Memory B cell (primary cell): ENCODE measurements at regions not wholly inside any gene's neighbourhood (a gene's known extent, or its start where the extent isn't known, plus 50 kb on each side); places are given as distances from the start of the nearest gene placed in this dataset.

Experiments used
- ATAC-seq: fragments of 150-1000 bp; cut with Tn5 transposase; 2 replicates; pipeline ENCODE4 v1.10.0; 2021; ENCODE audit warnings: low read depth, mild to moderate bottlenecking, moderate library complexity
- DNase-seq, 2 donors: peaks; one replicate each; pipeline ENCODE4 v3.0.0; 2022; ENCODE audit warnings: low spot score in 2 of 2
- H3K27ac Mint-ChIP-seq: one replicate; pipeline ENCODE4 v1.8.0; 2022; ENCODE audit warnings: mild to moderate bottlenecking, moderate library complexity, mixed read lengths
- H3K27me3 Mint-ChIP-seq: one replicate; pipeline ENCODE4 v1.8.0; 2022; ENCODE audit warnings: mixed read lengths
- H3K36me3 Mint-ChIP-seq: one replicate; pipeline ENCODE4 v1.8.0; 2022; ENCODE audit warnings: mild to moderate bottlenecking, mixed read lengths
- H3K4me1 Mint-ChIP-seq: one replicate; pipeline ENCODE4 v1.8.0; 2022; ENCODE audit warnings: mixed read lengths
- H3K4me3 Mint-ChIP-seq: one replicate; pipeline ENCODE4 v1.8.0; 2022; ENCODE audit warnings: mild to moderate bottlenecking, moderate library complexity, mixed read lengths
- H3K9me3 Mint-ChIP-seq: one replicate; pipeline ENCODE4 v1.8.0; 2022; ENCODE audit warnings: mixed read lengths

DNA sequence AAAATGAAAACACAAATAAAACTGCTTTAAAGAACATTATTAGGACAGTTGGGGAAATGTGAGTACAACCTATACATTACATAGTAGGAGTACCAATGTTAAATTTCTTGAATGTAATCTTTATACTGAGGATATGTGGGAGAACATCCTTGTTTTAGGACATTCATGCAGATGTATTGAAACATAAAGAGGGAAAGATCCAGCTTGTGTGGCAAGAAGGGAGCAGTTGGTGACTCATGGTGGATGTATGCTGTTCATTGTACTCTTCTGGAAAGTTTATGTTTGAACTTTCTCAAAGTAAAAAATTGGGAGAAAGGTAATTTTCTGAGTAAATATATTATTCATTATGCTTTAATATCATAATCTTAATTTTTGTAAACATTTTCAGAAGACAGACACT, 132.1 kb upstream of the DLGAP1 start:
- Mint-ChIP-seq H3K9me3 (peaks cover 4% of the 10 kb centered on the region), H3K4me1 (no peaks in the 10 kb centered on the region), H3K27ac (no peak overlapping the region), H3K27me3 (no peaks in the 10 kb centered on the region), H3K4me3 (no peak overlapping the region), H3K36me3 (no peaks in the 10 kb centered on the region)
- ATAC-seq (no peak), DNase-seq (no peak)

DNA sequence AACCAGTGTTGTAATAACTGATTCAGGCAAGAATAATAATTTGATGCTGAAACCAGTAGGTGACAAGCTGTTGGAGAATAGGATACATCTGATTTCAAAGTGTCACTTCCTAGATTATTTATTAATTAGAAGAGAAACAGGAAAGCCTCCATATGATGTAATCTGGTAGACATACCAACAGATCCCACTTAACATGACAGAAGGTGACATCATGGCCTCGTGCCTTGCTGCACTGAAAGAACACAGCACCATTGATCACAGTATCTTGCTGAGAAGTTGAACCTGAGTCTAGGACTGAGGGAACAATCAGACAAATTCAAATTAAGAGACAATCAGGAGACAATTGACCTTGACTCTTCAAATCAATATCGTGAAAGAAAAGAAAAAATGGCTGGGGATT, 131.6 kb upstream of the DLGAP1 start:
- DNase-seq (no peak), ATAC-seq (no peak)
- peaks cover 4% of the 10 kb centered on the region for H3K9me3 Mint-ChIP-seq
- no peak overlapping the region for H3K4me3 Mint-ChIP-seq
- no peaks in the 10 kb centered on the region for H3K27me3 Mint-ChIP-seq
- no peaks in the 10 kb centered on the region for H3K4me1 Mint-ChIP-seq
- no peaks in the 10 kb centered on the region for H3K36me3 Mint-ChIP-seq
- H3K27ac Mint-ChIP-seq = no peak overlapping the region

DNA sequence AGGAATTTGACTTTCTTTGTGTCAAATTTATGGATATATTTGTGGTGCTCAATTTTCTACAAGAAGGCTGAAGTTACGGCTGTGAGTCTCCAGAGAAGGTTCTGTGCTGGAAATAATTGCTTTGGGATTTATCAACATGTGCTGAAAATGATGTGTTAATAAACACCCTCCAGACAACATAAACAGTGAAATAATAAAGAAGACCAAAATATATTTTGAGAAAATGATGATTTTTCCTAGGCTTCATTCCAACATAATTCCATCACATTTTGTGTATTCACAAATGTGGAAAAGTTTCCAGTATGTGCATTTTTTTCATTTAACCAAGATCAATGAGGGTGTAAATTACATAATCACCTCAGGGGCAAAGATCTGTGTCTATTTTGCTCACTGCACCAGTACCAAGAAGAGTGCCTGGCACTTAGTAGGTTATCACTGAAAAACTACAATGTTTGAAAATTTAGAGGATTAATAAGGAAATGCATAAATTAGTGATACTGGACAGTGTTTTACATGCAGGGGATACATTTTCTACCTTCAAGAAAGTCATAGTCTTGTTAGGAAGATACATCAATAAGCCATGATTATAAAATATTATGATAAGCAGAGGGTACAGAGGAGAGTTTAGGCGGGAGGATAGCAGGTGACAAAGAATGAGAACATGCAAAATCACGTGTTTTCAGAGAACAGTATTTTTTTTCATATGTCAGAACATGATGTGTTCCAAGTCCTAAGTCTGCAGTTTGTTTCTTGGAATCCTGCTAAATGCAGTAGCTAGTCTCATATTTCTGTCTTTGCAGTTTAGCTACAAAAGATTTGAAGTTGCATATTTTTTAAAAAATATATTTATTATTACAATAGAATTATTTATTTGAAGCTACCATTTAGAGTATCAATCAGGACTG, 127.6 kb upstream of the DLGAP1 start:
- DNase-seq (no peak), ATAC-seq (no peak)
- H3K27me3 Mint-ChIP-seq = no peaks in the 10 kb centered on the region
- H3K36me3 Mint-ChIP-seq = no peaks in the 10 kb centered on the region
- no peak overlapping the region for H3K4me3 Mint-ChIP-seq
- no peak overlapping the region for H3K27ac Mint-ChIP-seq
- no peaks in the 10 kb centered on the region for H3K4me1 Mint-ChIP-seq
- peaks cover 5% of the 10 kb centered on the region for H3K9me3 Mint-ChIP-seq

DNA sequence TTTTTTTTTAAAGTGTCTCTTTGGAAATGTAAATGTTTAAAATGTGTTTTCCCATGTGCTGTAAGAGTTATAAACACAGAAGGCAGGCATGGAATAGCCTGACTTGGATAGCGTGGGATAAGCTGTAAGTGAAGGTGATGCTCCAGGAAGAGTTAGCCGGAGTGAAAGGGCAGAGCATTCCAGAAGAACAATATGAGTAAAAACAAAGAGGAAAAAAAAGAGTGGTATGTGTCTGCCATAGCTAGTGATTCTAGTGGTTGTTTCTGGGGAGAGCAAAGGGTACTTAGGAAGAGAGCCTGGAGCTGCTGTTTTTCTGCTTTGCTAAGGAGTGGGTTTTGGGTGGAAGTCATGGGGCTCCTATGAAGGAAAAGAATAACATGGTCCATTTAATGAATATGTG, 126.9 kb upstream of the DLGAP1 start:
- Mint-ChIP-seq H3K36me3 (no peaks in the 10 kb centered on the region), H3K4me1 (no peaks in the 10 kb centered on the region), H3K9me3 (peaks cover 9% of the 10 kb centered on the region), H3K27ac (no peak overlapping the region), H3K4me3 (no peak overlapping the region), H3K27me3 (no peaks in the 10 kb centered on the region)
- ATAC-seq = no peak
- DNase-seq = no peak

DNA sequence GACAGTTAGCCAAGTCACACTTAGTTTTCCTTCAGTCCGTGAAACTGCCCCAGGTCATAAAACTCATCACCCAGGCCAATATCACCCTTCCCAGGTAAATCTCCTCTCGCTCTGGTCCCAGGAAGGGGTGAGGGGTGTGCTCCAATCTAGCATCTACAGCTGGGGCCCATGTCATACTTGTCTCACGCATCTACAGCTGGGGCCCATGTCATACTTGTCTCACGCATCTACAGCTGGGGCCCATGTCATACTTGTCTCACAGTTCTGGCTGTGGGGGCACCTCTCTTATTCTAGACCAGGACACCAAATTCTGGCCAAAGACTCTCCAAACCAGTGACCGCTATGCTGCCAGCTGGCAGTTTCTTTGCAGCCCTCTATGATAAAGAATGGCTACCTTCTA, 123.3 kb upstream of the DLGAP1 start:
- DNase-seq (no peak), ATAC-seq (no peak)
- H3K27me3 Mint-ChIP-seq = no peaks in the 10 kb centered on the region
- no peak overlapping the region for H3K4me3 Mint-ChIP-seq
- H3K27ac Mint-ChIP-seq = no peak overlapping the region
- H3K9me3 Mint-ChIP-seq = peaks cover 19% of the 10 kb centered on the region
- H3K36me3 Mint-ChIP-seq = no peaks in the 10 kb centered on the region
- H3K4me1 Mint-ChIP-seq = no peaks in the 10 kb centered on the region

DNA sequence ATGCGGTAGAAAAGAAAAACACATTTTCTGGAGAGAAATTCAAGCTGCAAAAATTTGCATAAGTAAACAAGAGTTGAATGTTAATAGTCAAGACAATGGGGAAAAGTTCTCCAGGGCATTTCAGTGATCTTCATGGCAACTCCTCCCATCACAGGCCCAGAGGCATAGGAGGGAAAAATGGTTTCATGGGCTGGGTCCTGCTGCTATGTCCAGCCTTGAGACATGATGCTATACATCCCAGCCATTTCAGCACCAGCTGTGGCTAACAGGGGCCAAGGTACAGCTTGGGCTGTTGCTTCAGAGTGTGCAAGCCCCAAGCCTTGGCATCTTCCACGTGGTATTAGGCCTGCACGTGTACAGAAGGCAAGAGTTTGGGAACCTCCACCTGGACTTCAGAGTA, 118.6 kb upstream of the DLGAP1 start:
- no peak overlapping the region for H3K27ac Mint-ChIP-seq
- no peaks in the 10 kb centered on the region for H3K27me3 Mint-ChIP-seq
- H3K9me3 Mint-ChIP-seq = peaks cover 19% of the 10 kb centered on the region
- DNase-seq (no peak), ATAC-seq (no peak)
- H3K4me3 Mint-ChIP-seq = no peak overlapping the region
- no peaks in the 10 kb centered on the region for H3K4me1 Mint-ChIP-seq
- H3K36me3 Mint-ChIP-seq = no peaks in the 10 kb centered on the region

DNA sequence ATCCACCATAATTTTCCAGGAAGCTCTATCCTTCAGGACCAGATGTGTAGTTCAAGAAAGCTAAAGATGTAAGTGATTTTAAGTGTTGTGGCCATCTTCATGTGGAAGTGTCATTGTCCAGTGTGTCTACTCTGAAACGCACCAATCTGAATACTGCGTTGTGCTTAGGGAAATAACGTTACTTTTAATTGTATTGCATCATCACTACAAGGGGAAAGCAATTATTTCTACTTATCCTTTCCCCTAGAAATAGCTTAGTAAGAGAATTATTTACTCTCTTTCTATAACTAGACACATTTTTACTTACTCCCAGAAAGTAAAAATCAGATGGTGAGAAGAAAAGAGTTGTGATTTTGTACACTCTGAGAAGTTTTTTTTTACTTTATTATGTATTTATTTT, 102.4 kb upstream of the DLGAP1 start:
- Mint-ChIP-seq H3K36me3 (no peaks in the 10 kb centered on the region), H3K27me3 (no peaks in the 10 kb centered on the region), H3K27ac (no peak overlapping the region), H3K4me1 (no peaks in the 10 kb centered on the region), H3K9me3 (peaks cover 5% of the 10 kb centered on the region), H3K4me3 (no peak overlapping the region)
- DNase-seq = no peak
- no peak for ATAC-seq

DNA sequence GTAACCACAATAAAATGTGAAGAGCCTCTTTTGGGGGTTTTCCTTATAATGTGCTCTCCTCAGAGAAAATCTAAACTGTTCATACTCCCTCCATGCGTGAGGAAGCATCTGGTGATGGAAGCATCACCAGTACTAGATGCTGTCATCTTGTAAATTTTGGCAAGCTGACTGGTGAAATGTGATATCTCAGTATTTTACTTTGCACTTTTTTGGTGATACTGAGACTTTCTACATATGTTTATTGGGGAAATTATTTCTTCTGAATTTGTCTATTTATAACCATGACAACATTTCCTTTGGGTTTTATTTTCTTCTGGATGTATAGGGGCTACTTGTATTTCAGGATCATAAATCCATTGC, 95.9 kb upstream of the DLGAP1 start:
- no peak for ATAC-seq
- Mint-ChIP-seq H3K4me1 (no peaks in the 10 kb centered on the region), H3K27me3 (no peaks in the 10 kb centered on the region), H3K36me3 (no peaks in the 10 kb centered on the region), H3K27ac (no peak overlapping the region), H3K9me3 (peaks cover 1% of the 10 kb centered on the region), H3K4me3 (no peak overlapping the region)
- DNase-seq = no peak

DNA sequence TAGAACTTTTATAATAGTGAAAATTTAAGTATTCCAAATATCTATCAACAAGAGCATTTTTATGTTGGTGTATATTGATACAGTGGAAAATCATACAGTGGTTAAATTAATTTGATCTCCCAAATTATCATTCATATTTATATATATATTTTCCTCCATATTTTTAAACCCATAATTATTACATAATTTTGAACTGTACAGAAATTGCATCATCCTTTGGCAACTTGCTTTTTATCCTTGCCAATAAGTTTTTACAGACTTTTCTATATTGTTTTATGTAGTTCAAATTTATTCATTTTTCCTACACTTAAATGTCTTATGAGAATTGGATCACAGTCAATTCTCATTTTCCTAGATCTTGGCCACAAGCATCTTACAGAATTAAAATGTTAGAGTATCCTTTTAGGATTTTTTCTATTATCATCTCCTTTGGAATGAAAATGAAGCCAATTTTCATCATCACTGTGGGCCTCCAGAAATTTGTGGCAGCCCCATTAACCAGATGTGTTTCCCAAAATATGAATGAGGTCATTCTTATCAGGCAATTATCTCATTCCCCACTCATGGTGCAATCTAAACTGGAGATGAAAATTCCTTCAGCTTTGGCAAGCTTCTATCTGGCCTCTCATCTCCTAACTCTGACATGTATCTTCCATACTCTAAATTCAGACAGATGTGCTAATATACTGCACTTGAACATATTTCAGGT, 94.2 kb upstream of the DLGAP1 start:
- Mint-ChIP-seq H3K4me1 (no peaks in the 10 kb centered on the region), H3K27ac (no peak overlapping the region), H3K27me3 (no peaks in the 10 kb centered on the region), H3K36me3 (no peaks in the 10 kb centered on the region), H3K4me3 (no peak overlapping the region), H3K9me3 (no peaks in the 10 kb centered on the region)
- DNase-seq (no peak), ATAC-seq (no peak)

DNA sequence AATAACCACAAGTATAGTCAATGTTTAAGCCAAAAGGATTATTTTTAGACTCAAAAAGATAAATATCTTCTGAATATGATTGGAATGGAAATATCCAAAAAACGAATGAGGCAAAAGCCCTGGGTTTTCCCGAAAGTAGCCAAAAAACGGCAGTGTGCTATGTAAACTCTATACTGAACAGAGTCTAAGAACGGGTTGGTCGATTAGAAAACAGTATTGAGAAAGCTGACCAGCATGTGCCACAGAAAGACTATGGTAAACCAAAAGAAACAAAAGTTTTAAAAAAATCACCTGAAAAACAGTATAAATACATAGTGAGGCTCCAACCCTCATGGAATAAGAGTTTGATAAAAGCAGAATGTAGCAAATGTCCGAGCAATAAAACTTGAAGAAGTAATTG, 92.0 kb upstream of the DLGAP1 start:
- DNase-seq = no peak
- Mint-ChIP-seq H3K27me3 (no peaks in the 10 kb centered on the region), H3K4me1 (no peaks in the 10 kb centered on the region), H3K36me3 (no peaks in the 10 kb centered on the region), H3K27ac (no peak overlapping the region), H3K9me3 (no peaks in the 10 kb centered on the region), H3K4me3 (no peak overlapping the region)
- no peak for ATAC-seq

DNA sequence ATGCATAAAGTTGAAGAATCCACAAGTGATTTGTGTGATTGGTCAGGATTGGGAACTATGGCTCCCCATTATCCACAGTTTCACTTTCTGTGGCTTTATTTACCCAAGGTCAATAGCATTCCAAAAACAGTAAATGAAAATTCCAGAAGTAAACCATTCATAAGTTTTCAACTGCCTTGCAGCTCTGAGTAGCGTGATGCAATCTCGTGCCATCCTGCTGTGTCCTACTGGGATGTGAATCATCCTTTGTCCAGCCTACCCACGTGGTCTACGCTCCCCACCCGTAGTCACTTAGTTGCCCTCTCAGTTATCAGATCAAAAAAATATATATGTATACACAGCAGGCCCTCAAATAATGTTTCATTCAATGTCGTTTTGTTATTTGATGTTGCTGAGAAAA, 89.0 kb upstream of the DLGAP1 start:
- Mint-ChIP-seq H3K4me1 (no peaks in the 10 kb centered on the region), H3K27ac (no peak overlapping the region), H3K36me3 (no peaks in the 10 kb centered on the region), H3K9me3 (peaks cover 4% of the 10 kb centered on the region), H3K27me3 (no peaks in the 10 kb centered on the region), H3K4me3 (no peak overlapping the region)
- no peak for ATAC-seq
- DNase-seq = no peak

DNA sequence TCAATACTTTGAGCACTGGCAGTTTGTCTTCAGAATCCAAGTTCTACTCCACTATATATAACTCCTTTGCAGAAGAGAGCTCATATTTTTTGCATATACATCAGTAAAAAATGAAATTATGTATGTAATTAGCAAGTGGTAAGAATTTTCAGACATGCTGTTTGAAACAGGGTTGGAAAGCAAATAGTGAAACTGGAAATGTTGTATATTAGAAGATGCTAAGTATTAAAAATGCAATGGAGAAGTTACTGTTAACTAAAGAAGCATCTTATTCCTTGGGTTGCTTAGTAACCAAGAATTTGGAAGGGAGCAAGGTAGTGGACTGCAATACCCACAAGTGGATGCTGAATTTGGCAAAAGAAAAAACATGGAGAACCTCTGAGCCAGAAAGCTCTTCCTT, 88.6 kb upstream of the DLGAP1 start:
- H3K36me3 Mint-ChIP-seq = no peaks in the 10 kb centered on the region
- no peak overlapping the region for H3K27ac Mint-ChIP-seq
- H3K9me3 Mint-ChIP-seq = peaks cover 9% of the 10 kb centered on the region
- no peaks in the 10 kb centered on the region for H3K4me1 Mint-ChIP-seq
- DNase-seq (no peak), ATAC-seq (no peak)
- H3K27me3 Mint-ChIP-seq = no peaks in the 10 kb centered on the region
- no peak overlapping the region for H3K4me3 Mint-ChIP-seq

DNA sequence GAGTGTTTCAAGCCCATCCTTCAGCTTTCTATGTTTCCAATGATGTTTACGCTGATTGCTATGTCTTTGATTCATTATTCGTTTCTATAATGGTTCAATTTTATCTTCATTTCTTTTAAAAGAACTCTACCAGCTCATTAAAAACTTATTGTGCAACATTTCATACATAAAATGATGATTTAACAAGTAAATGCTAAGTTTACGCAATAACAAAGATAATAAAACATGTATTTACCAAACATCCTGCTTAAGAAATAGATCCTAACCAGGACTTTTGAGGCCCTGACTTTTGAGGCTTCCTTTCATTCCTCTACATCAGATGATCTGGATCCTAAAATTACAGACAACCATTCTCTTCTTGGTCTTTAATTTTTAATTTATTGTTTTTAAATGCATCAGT, 86.5 kb upstream of the DLGAP1 start:
- DNase-seq (no peak), ATAC-seq (no peak)
- H3K36me3 Mint-ChIP-seq = no peaks in the 10 kb centered on the region
- no peak overlapping the region for H3K27ac Mint-ChIP-seq
- H3K27me3 Mint-ChIP-seq = no peaks in the 10 kb centered on the region
- no peaks in the 10 kb centered on the region for H3K4me1 Mint-ChIP-seq
- H3K9me3 Mint-ChIP-seq = peaks cover 12% of the 10 kb centered on the region
- no peak overlapping the region for H3K4me3 Mint-ChIP-seq

DNA sequence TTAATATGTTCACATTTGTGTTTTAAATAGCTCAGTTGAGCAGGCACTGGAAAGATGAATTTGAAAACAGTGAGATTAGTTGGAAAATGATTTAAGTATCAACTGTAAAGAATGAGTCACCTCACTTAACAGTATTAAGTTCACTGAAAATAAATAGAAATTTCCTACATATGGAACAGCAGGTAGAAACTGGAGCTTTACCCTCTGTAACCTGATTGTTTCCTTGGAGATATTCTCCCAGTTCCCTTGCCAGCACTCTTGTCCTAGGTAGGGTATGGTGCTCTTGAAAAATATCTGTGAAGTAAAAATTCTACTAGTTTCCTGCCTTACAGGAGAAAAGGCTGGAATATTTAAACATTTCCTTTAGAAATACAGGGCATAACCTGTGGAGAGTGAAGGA, 81.3 kb upstream of the DLGAP1 start:
- ATAC-seq (no peak), DNase-seq (no peak)
- no peaks in the 10 kb centered on the region for H3K27me3 Mint-ChIP-seq
- H3K9me3 Mint-ChIP-seq = peaks cover 20% of the 10 kb centered on the region
- no peak overlapping the region for H3K4me3 Mint-ChIP-seq
- H3K36me3 Mint-ChIP-seq = peaks cover 2% of the 10 kb centered on the region
- H3K4me1 Mint-ChIP-seq = no peaks in the 10 kb centered on the region
- H3K27ac Mint-ChIP-seq = no peak overlapping the region

DNA sequence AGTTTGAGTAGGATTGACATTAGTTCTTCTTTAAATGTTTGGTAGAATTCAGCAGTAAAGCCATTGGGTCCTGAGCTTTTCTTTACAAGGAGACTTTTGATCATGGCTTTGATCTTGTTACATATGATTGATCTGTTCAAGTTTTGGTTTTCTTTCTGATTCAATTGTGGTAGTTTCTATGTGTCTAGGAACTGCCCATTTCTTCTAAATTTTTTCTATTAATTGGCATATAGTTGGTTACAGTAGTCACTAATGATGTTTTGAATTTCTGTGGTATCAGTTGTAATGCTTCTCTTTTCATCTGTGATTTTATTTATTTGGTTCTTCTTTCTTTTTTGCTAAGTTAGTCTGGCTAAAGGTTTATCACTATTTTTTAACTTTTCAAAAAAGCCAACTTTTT, 73.3 kb upstream of the DLGAP1 start:
- Mint-ChIP-seq H3K27ac (no peak overlapping the region), H3K27me3 (no peaks in the 10 kb centered on the region), H3K4me3 (no peak overlapping the region), H3K9me3 (peaks cover 11% of the 10 kb centered on the region), H3K4me1 (no peaks in the 10 kb centered on the region), H3K36me3 (peaks cover 2% of the 10 kb centered on the region)
- ATAC-seq (no peak), DNase-seq (no peak)
